Small intestine (tissue), 7 donors: ENCODE measurements at regions not wholly inside any gene's neighbourhood (a gene's known extent, or its start where the extent isn't known, plus 50 kb on each side); places are given as distances from the start of the nearest gene placed in this dataset.

Source experiments
- DNase-seq, 2 donors: peaks; one replicate each; pipeline versions ENCODE4 v3.0.0 to v3.0.0-alpha.2; 2013
- FAIRE-seq: peaks from 2 replicates; lab custom pipeline; 2012; peaks lifted over from hg19 to GRCh38; lab: Jason Lieb, UNC
- H3K27ac ChIP-seq, 3 donors: one replicate each; pipeline ENCODE4 v1.5.1; 2013; ENCODE audit warnings: low read length in 2 of 3, mild to moderate bottlenecking in 2 of 3, control low read depth in 1 of 3, inconsistent platforms in 1 of 3, low read depth in 1 of 3, moderate library complexity in 1 of 3
- H3K27me3 ChIP-seq, 3 donors: one replicate each; pipeline ENCODE4 v1.6.1; 2013; ENCODE audit warnings: low read length in 3 of 3, inconsistent platforms in 1 of 3; ENCODE audit not compliant: control insufficient read depth in 3 of 3, insufficient read depth in 3 of 3
- H3K36me3 ChIP-seq, 3 donors: one replicate each; pipeline ENCODE4 v1.6.1; 2013; ENCODE audit warnings: low read length in 3 of 3, inconsistent platforms in 1 of 3, low read depth in 1 of 3, mild to moderate bottlenecking in 1 of 3, moderate library complexity in 1 of 3; ENCODE audit not compliant: control insufficient read depth in 3 of 3, insufficient read depth in 2 of 3
- H3K4me1 ChIP-seq, 3 donors: one replicate each; pipeline ENCODE4 v1.6.1; 2013; ENCODE audit warnings: low read length in 2 of 3, inconsistent platforms in 1 of 3, low read depth in 1 of 3, mild to moderate bottlenecking in 1 of 3, moderate library complexity in 1 of 3; ENCODE audit not compliant: control insufficient read depth in 3 of 3, insufficient read depth in 2 of 3
- H3K4me3 ChIP-seq, 3 donors: one replicate each; pipeline ENCODE4 v1.5.1; 2013; ENCODE audit warnings: low read length in 3 of 3, control low read depth in 1 of 3, inconsistent platforms in 1 of 3, low read depth in 1 of 3, mild to moderate bottlenecking in 1 of 3, moderate library complexity in 1 of 3
- H3K9me3 ChIP-seq, 2 donors: one replicate each; pipeline ENCODE4 v1.6.1; 2013; ENCODE audit warnings: low read depth in 1 of 2, low read length in 1 of 2; ENCODE audit not compliant: control insufficient read depth in 2 of 2, insufficient read depth in 1 of 2
- WGBS, 3 donors: extraction: QIAGEN DNeasy Blood & Tissue Kit; methylation state at CpG; one replicate each; pipeline ENCODE4 v1.1.7; 2013; 5-methylcytosine and 5-hydroxymethylcytosine counted together
- donor health status: healthy with polysubstance abuse.
- donor health status: control.
- donor health status: control.
- donor health status: Bipolar disorder and iron deficiency.
- donor health status: healthy.

GRCh38 chr10:90614631-90615030, 243.2 kb downstream of the HTR7 start:
- FAIRE-seq (no peak), DNase-seq (no peak)
- Histone ChIP-seq H3K4me3 (no peak overlapping the region), H3K9me3 (no peaks in the 10 kb centered on the region), H3K36me3 (no peaks in the 10 kb centered on the region), H3K4me1 (no peaks in the 10 kb centered on the region), H3K27ac (no peak overlapping the region), H3K27me3 (peaks cover 0 to 1% (median 0%) of the 10 kb centered on the region in 3 donors)
- 67 to 87% (median 81%) methylated on average over 1 of the region's 1 CpG for WGBS, 3 donors

- no peaks in the 10 kb centered on the region for H3K9me3 ChIP-seq
- FAIRE-seq (no peak), DNase-seq (peak in 1 of 2 donors; percentile 4)
- H3K4me3 ChIP-seq = no peak overlapping the region
- H3K27me3 ChIP-seq = no peaks in the 10 kb centered on the region
- 20 to 30% (median 27%) methylated on average over 2 of the region's 2 CpGs for WGBS, 3 donors
- no peaks in the 10 kb centered on the region for H3K36me3 ChIP-seq
- H3K27ac ChIP-seq = no peak overlapping the region
- H3K4me1 ChIP-seq = no peaks in the 10 kb centered on the region
Observed at GRCh38 chr10:90621577-90621976, 236.3 kb downstream of the HTR7 start.

- H3K36me3 ChIP-seq = no peaks in the 10 kb centered on the region
- no peaks in the 10 kb centered on the region for H3K4me1 ChIP-seq
- DNase-seq (no peak), FAIRE-seq (no peak)
- no peak overlapping the region for H3K4me3 ChIP-seq
- H3K9me3 ChIP-seq = no peaks in the 10 kb centered on the region
- no peak overlapping the region for H3K27ac ChIP-seq
- WGBS, 3 donors = 30 to 55% (median 31%) methylated on average over 2 of the region's 2 CpGs
- no peaks in the 10 kb centered on the region for H3K27me3 ChIP-seq
Observed at GRCh38 chr10:90635111-90635765, 222.6 kb downstream of the HTR7 start.

- Histone ChIP-seq H3K27ac (no peak overlapping the region), H3K9me3 (no peaks in the 10 kb centered on the region), H3K27me3 (no peaks in the 10 kb centered on the region), H3K36me3 (no peaks in the 10 kb centered on the region), H3K4me3 (no peak overlapping the region), H3K4me1 (no peaks in the 10 kb centered on the region)
- WGBS, 3 donors = 81 to 90% (median 89%) methylated on average over 2 of the region's 2 CpGs
- no peak for FAIRE-seq
- DNase-seq = no peak
Observed at GRCh38 chr10:90640756-90641155, 217.1 kb downstream of the HTR7 start.

- H3K4me1 ChIP-seq = no peaks in the 10 kb centered on the region
- no peaks in the 10 kb centered on the region for H3K36me3 ChIP-seq
- FAIRE-seq (no peak), DNase-seq (no peak)
- no peaks in the 10 kb centered on the region for H3K27me3 ChIP-seq
- WGBS, 3 donors = 68 to 86% (median 80%) methylated on average over 4 of the region's 4 CpGs
- H3K9me3 ChIP-seq = no peaks in the 10 kb centered on the region
- H3K27ac ChIP-seq = no peak overlapping the region
- no peak overlapping the region for H3K4me3 ChIP-seq
Observed at GRCh38 chr10:90641731-90642130, 216.1 kb downstream of the HTR7 start.

- Histone ChIP-seq H3K27me3 (no peaks in the 10 kb centered on the region), H3K4me1 (no peaks in the 10 kb centered on the region), H3K36me3 (no peaks in the 10 kb centered on the region), H3K4me3 (no peak overlapping the region), H3K27ac (no peak overlapping the region), H3K9me3 (no peaks in the 10 kb centered on the region)
- 53 to 66% (median 61%) methylated on average over 3 of the region's 3 CpGs for WGBS, 3 donors
- DNase-seq = no peak
- FAIRE-seq = no peak
Observed at GRCh38 chr10:90642136-90642535, 215.7 kb downstream of the HTR7 start.

GRCh38 chr10:90642650-90643049, 215.2 kb downstream of the HTR7 start:
- Histone ChIP-seq H3K36me3 (no peaks in the 10 kb centered on the region), H3K9me3 (no peaks in the 10 kb centered on the region), H3K27me3 (no peaks in the 10 kb centered on the region), H3K27ac (no peak overlapping the region), H3K4me3 (no peak overlapping the region), H3K4me1 (no peaks in the 10 kb centered on the region)
- 53 to 56% (median 56%) methylated on average over 4 of the region's 4 CpGs for WGBS, 3 donors
- no peak for DNase-seq
- FAIRE-seq = no peak

GRCh38 chr10:90644165-90644564, 213.7 kb downstream of the HTR7 start:
- Histone ChIP-seq H3K27me3 (no peaks in the 10 kb centered on the region), H3K4me3 (no peak overlapping the region), H3K9me3 (no peaks in the 10 kb centered on the region), H3K36me3 (no peaks in the 10 kb centered on the region), H3K4me1 (no peaks in the 10 kb centered on the region), H3K27ac (no peak overlapping the region)
- FAIRE-seq (no peak), DNase-seq (no peak)
- 64 to 72% (median 65%) methylated on average over 3 of the region's 3 CpGs for WGBS, 3 donors

- Histone ChIP-seq H3K4me1 (no peaks in the 10 kb centered on the region), H3K9me3 (no peaks in the 10 kb centered on the region), H3K27ac (no peak overlapping the region), H3K36me3 (no peaks in the 10 kb centered on the region), H3K27me3 (no peaks in the 10 kb centered on the region), H3K4me3 (no peak overlapping the region)
- FAIRE-seq (no peak), DNase-seq (no peak)
- WGBS, 3 donors = 68 to 90% (median 75%) methylated on average over 2 of the region's 2 CpGs
Observed at GRCh38 chr10:90650858-90651257, 207.0 kb downstream of the HTR7 start.
